ENCODE measurements at regions not wholly inside any gene's neighbourhood (a gene's known extent, or its start where the extent isn't known, plus 50 kb on each side); places are given as distances from the start of the nearest gene placed in this dataset.

GRCh38 chr1:93815366-93816110 lies 63.5 kb downstream of the DNTTIP2 start:
- H3K4me3 Mint-ChIP-seq, result no peak overlapping the region
- DNase-seq (no peak), ATAC-seq (replicated peaks) (no peak)
- no peaks in the 10 kb centered on the region for H3K9me3 Mint-ChIP-seq
- H3K27me3 Mint-ChIP-seq, result no peaks in the 10 kb centered on the region
- H3K27ac Mint-ChIP-seq, result no peak overlapping the region
- H3K36me3 Mint-ChIP-seq, result no peaks in the 10 kb centered on the region
- H3K4me1 Mint-ChIP-seq, result peaks cover 26 to 40% of the 10 kb centered on the region in 2 donors

- H3K4me3 Mint-ChIP-seq, result no peak overlapping the region
- H3K36me3 Mint-ChIP-seq, result no peaks in the 10 kb centered on the region
- no peaks in the 10 kb centered on the region for H3K27me3 Mint-ChIP-seq
- H3K4me1 Mint-ChIP-seq, result peaks cover 26 to 40% of the 10 kb centered on the region in 2 donors
- DNase-seq, result no peak
- H3K27ac Mint-ChIP-seq, result no peak overlapping the region
- H3K9me3 Mint-ChIP-seq, result no peaks in the 10 kb centered on the region
- ATAC-seq (replicated peaks), result no peak
These were observed 64.1 kb downstream of the DNTTIP2 start for GRCh38 chr1:93814795-93815340.

DNA sequence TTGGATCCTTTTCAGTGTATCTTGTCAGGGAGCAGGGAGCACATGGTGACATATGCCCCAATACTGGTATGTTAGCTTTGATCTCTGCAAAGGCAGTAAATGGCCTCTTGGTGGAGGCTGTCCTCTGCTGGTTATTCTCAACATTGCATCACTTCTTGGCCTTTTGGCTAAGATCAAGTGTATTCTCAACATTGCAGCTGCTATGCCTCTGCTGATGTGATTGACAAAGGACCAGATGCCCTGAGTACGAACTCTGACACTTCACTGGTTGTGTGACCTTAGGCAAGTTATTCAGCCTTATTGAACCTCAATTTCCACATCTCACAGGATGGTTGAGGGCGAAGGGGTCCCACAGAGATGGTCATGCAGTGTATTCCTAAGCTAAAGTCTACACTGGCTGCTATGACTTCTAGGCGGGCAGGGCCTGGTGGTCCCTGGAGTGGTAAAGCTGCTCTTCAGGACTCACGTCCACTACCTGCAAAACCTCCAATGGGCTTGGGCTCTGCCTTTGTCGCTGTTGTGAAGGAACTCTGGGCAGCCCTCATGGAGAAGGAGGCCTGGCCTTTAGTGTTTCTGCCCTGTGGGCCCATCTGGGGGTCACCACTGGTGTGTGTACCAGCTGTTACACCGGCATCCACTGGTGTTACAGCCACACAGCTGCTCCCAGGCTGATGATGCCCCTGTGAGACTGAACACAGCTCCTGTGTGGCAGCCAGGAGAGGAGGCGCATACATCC lies 64.8 kb downstream of the DNTTIP2 start:
- ATAC-seq (replicated peaks) (peak; percentile 51 to 58), DNase-seq (peak; percentile 61)
- peaks cover 26 to 40% of the 10 kb centered on the region in 2 donors for H3K4me1 Mint-ChIP-seq
- H3K9me3 Mint-ChIP-seq, result no peaks in the 10 kb centered on the region
- no peak overlapping the region for H3K27ac Mint-ChIP-seq
- no peaks in the 10 kb centered on the region for H3K27me3 Mint-ChIP-seq
- H3K36me3 Mint-ChIP-seq, result no peaks in the 10 kb centered on the region
- H3K4me3 Mint-ChIP-seq, result no peak overlapping the region

DNA sequence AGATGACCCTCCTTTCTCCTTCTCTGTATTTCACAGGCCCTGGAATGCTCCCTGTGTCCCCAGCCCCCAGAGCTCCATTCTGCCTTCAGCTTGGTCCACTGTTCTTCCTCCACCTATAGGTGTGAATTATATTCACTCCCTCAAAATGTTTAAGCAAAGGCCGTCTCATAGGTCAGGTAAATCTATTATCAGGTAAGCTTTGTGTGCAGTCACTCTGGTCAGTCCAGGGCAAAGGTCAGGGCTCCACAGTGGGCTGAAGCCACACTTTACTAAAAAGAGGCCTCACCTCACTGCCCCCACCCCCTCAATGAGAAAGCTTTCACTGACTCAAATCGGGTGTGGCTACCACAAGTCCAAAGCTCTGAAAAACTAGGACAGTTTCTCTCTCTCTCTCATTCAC lies 65.9 kb downstream of the DNTTIP2 start:
- H3K9me3 Mint-ChIP-seq, result peaks cover 5 to 6% of the 10 kb centered on the region in 2 donors
- peak overlapping the region; percentile 70 for H3K27ac Mint-ChIP-seq

DNA sequence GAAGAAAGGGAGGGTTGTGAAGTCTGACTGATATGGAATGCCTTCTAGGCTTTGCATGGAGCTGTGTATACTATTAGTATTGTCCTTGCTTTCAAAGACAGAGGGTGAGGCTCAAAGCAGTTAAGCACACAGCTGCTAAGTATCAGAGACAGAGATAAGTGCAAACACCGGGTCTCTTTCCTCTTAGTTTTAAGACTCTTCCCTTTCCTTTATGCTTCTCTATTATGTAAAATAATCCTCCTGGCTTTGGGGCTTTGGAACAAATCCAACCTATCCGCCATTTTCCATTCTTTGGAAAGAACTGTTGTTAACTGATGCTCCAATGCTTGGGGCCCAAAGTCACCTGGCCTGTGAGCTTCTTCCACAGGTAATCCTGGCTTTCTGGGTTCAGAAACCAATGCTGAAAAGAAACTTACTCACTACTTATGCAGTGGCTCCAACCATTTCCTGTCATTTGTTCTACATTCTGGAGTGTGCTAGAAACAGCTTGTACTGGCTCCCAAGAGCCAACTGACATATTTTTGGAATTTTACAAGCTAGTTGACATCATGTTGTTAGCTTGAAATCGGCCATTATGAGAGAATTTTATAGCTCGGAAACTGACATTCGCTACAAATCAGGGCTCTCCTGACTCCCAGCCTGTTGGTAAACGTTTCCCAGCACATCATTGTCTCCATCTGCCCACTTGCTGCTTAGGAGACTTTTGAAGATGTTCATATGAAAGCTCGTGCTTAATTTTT lies 67.5 kb downstream of the DNTTIP2 start:
- peaks cover 6% of the 10 kb centered on the region in 2 donors for H3K9me3 Mint-ChIP-seq
- H3K27me3 Mint-ChIP-seq, result no peaks in the 10 kb centered on the region
- DNase-seq, result no peak
- H3K27ac Mint-ChIP-seq, result no peak overlapping the region
- peaks cover 5 to 20% of the 10 kb centered on the region in 2 donors for H3K4me1 Mint-ChIP-seq
- no peak overlapping the region for H3K4me3 Mint-ChIP-seq
- no peak for ATAC-seq (replicated peaks)
- peaks cover 3 to 16% of the 10 kb centered on the region in 2 donors for H3K36me3 Mint-ChIP-seq

More for the DNA sequence above, 65.9 kb downstream of the DNTTIP2 start:
- no peaks in the 10 kb centered on the region for H3K27me3 Mint-ChIP-seq
- peak in 1 of 2 donors; percentile 16 for ATAC-seq (replicated peaks)
- H3K36me3 Mint-ChIP-seq, result peaks cover 3 to 9% of the 10 kb centered on the region in 2 donors
- no peak for DNase-seq
- H3K4me1 Mint-ChIP-seq, result peaks cover 19 to 35% of the 10 kb centered on the region in 2 donors
- H3K4me3 Mint-ChIP-seq, result no peak overlapping the region

GRCh38 chr1:93810316-93810715 lies 68.7 kb downstream of the DNTTIP2 start:
- Mint-ChIP-seq H3K36me3 (peaks cover 3 to 16% of the 10 kb centered on the region in 2 donors), H3K4me1 (peaks cover 5 to 16% of the 10 kb centered on the region in 2 donors), H3K27me3 (no peaks in the 10 kb centered on the region), H3K9me3 (peaks cover 6% of the 10 kb centered on the region in 2 donors), H3K4me3 (no peak overlapping the region), H3K27ac (no peak overlapping the region)
- no peak for ATAC-seq (replicated peaks)
- DNase-seq, result no peak

- Mint-ChIP-seq H3K27ac (no peak overlapping the region), H3K36me3 (peaks cover 3 to 16% of the 10 kb centered on the region in 2 donors), H3K4me1 (peaks cover 5 to 11% of the 10 kb centered on the region in 2 donors), H3K4me3 (no peak overlapping the region), H3K27me3 (no peaks in the 10 kb centered on the region), H3K9me3 (peaks cover 6% of the 10 kb centered on the region in 2 donors)
- ATAC-seq (replicated peaks) (no peak), DNase-seq (no peak)
These were observed 70.1 kb downstream of the DNTTIP2 start for GRCh38 chr1:93808871-93809270.

GRCh38 chr1:93807311-93807930 lies 71.6 kb downstream of the DNTTIP2 start:
- no peaks in the 10 kb centered on the region for H3K27me3 Mint-ChIP-seq
- no peak overlapping the region for H3K27ac Mint-ChIP-seq
- peaks cover 4 to 16% of the 10 kb centered on the region in 2 donors for H3K36me3 Mint-ChIP-seq
- no peak overlapping the region for H3K4me3 Mint-ChIP-seq
- no peak for ATAC-seq (replicated peaks)
- no peak for DNase-seq
- no peaks in the 10 kb centered on the region for H3K4me1 Mint-ChIP-seq
- peaks cover 6% of the 10 kb centered on the region in 2 donors for H3K9me3 Mint-ChIP-seq

GRCh38 chr1:93805027-93805610 lies 73.9 kb downstream of the DNTTIP2 start:
- no peak overlapping the region for H3K4me3 Mint-ChIP-seq
- DNase-seq, result no peak
- H3K4me1 Mint-ChIP-seq, result no peaks in the 10 kb centered on the region
- no peak for ATAC-seq (replicated peaks)
- H3K36me3 Mint-ChIP-seq, result peaks cover 5 to 16% of the 10 kb centered on the region in 2 donors
- peaks cover 6% of the 10 kb centered on the region in 2 donors for H3K9me3 Mint-ChIP-seq
- no peaks in the 10 kb centered on the region for H3K27me3 Mint-ChIP-seq
- no peak overlapping the region for H3K27ac Mint-ChIP-seq

- Mint-ChIP-seq H3K9me3 (peaks cover 6% of the 10 kb centered on the region in 2 donors), H3K27me3 (no peaks in the 10 kb centered on the region), H3K4me1 (no peaks in the 10 kb centered on the region), H3K4me3 (no peak overlapping the region), H3K27ac (no peak overlapping the region), H3K36me3 (peaks cover 5 to 16% of the 10 kb centered on the region in 2 donors)
- no peak for DNase-seq
- ATAC-seq (replicated peaks), result no peak
These were observed 74.6 kb downstream of the DNTTIP2 start for GRCh38 chr1:93804412-93804811.

DNA sequence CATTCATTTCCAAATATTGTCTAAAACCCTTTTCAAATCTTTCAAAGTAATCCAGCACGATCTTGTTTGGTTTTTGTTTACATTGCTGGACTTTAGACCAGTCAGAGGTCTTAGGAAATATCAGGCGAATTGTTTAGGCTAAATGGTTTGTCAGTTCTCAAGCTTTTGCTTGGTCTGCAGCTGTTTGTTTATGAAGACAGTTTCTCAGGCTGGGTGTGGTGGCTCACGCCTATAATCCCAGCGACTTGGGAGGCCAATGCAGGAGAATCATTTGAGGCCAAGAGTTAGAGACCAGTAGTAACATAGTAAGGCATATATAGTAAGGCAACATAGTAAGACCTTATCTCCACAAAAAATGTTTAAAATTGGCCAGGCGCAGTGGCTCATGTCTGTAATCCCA lies 77.5 kb downstream of the DNTTIP2 start:
- Mint-ChIP-seq H3K4me3 (no peak overlapping the region), H3K27me3 (no peaks in the 10 kb centered on the region), H3K9me3 (no peaks in the 10 kb centered on the region), H3K36me3 (peaks cover 0 to 2% of the 10 kb centered on the region in 2 donors), H3K27ac (no peak overlapping the region), H3K4me1 (no peaks in the 10 kb centered on the region)
- DNase-seq (no peak), ATAC-seq (replicated peaks) (no peak)

DNA sequence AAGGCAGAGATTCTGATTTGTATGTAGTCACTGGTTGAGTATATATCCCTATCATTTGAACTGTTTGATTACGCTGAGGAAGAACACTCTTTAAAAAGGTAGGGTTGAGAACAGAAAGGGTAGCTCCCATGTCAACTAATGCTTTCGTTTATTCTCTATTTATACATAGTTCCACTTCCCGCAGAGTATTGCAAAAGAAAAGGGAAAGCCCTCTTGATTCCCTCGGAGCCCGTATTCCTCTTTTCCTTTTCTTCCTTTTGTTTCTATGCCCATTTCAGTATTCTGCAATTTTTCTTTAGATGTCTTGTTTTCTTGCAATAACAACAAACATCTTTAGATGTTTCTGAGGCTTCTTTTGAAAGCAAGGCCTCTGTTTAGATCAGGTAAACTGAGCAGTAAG lies 78.2 kb downstream of the DNTTIP2 start:
- DNase-seq, result no peak
- no peak overlapping the region for H3K27ac Mint-ChIP-seq
- no peaks in the 10 kb centered on the region for H3K4me1 Mint-ChIP-seq
- ATAC-seq (replicated peaks), result no peak
- no peaks in the 10 kb centered on the region for H3K27me3 Mint-ChIP-seq
- no peaks in the 10 kb centered on the region for H3K9me3 Mint-ChIP-seq
- H3K36me3 Mint-ChIP-seq, result peaks cover 0 to 2% of the 10 kb centered on the region in 2 donors
- no peak overlapping the region for H3K4me3 Mint-ChIP-seq

GRCh38 chr1:93798291-93798690 lies 80.7 kb downstream of the DNTTIP2 start:
- Mint-ChIP-seq H3K27me3 (no peaks in the 10 kb centered on the region), H3K36me3 (peaks cover 0 to 2% of the 10 kb centered on the region in 2 donors), H3K4me1 (no peaks in the 10 kb centered on the region), H3K9me3 (no peaks in the 10 kb centered on the region), H3K27ac (no peak overlapping the region), H3K4me3 (no peak overlapping the region)
- ATAC-seq (replicated peaks), result no peak
- DNase-seq, result no peak

Data from stimulated activated naive B cell treated with anti-CD40 and anti-IgM and Interleukin-4, amounts not matched to agents 10 μg/mL and 1 μg/mL and 100 μg/mL, for 72 hours (primary cell).